Cerebellar cortex (tissue), 1 donor: ENCODE measurements at regions not wholly inside any gene's neighbourhood (a gene's known extent, or its start where the extent isn't known, plus 50 kb on each side); places are given as distances from the start of the nearest gene placed in this dataset.

Source experiments
- DNase-seq: peaks from one replicate; pipeline ENCODE4 v3.0.0-alpha.2; 2015; ENCODE audit warnings: low spot score

- DNase-seq = no peak
Measured at GRCh38 chr2:51103205-51103604, 71.3 kb upstream of the NRXN1 start.

- DNase-seq = peak; percentile 90
Measured at GRCh38 chr2:51093016-51093415, 61.1 kb upstream of the NRXN1 start.

- no peak for DNase-seq
Measured at GRCh38 chr2:51085420-51086068, 53.6 kb upstream of the NRXN1 start.

- no peak for DNase-seq
Measured at GRCh38 chr2:51084750-51085149, 52.8 kb upstream of the NRXN1 start.
